HG03460 (cell line): ENCODE measurements at regions not wholly inside any gene's neighbourhood (a gene's known extent, or its start where the extent isn't known, plus 50 kb on each side); places are given as distances from the start of the nearest gene placed in this dataset.

Experiments used
- ATAC-seq: cut with Tn5 transposase; IDR thresholded peaks from one replicate; pipeline ENCODE4 v1.9.1; 2021; ENCODE audit not compliant: unreplicated experiment

DNA sequence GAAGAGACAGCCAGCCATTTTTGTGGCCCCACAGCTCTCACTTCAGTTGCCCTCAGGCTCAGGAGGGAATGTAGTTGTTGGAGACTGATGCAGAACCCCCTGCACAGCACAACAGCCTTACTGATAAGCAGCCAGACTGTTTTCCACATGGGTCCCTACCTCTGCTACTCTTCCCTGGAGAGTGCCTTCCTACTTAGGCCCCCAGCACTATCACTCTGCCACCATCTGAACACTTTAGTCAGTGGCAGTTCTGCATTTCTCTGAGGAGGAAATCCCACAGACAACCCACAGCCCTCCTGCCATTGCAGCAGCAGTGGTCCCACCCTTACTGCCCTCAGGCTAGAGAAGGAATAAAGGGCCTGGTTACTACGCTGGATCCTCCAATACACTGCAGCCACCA lies 61.8 kb upstream of the PTPRD start:
- ATAC-seq, result no peak

GRCh38 chr9:10678010-10678409 lies 65.2 kb upstream of the PTPRD start:
- no peak for ATAC-seq

GRCh38 chr9:10678790-10679189 lies 66.0 kb upstream of the PTPRD start:
- ATAC-seq, result no peak

DNA sequence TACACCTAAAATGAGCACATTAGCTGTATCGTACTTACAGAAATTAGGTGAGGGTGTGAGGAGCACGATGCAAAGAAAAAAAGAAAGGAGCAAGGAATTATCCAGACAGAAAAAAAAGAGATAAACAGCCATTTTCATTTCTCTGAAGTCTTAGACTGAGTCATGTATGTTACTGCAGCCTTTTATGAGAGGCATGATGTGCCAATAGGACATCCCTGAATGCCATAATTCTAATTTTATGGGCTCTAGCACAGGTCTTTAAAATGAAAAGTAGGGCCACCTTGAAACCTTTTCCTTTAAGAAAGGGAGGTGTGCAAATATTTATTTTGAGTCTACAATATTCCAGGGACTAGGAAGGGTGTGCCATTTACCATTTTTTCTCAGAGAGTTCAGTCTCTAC lies 74.1 kb upstream of the PTPRD start:
- ATAC-seq, result no peak

DNA sequence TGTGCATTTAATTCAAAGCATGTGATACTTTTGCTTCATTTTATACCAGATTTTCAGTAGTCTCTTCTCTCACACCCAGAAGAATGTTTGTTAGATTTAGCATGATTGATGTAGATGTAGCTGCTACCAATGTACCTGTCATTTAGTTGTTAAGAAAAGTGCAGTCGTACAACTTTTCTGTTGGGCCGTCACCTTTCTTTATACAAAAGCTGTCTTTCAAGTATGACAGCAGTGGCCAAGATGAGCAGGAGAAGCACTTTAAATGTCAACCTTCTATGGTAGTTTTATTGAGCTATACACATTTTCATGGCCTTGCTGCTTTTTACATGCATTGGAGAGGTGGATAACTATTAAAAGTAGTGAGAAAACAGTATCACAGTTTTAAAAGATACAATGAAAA lies 77.7 kb upstream of the PTPRD start:
- ATAC-seq, result no peak

DNA sequence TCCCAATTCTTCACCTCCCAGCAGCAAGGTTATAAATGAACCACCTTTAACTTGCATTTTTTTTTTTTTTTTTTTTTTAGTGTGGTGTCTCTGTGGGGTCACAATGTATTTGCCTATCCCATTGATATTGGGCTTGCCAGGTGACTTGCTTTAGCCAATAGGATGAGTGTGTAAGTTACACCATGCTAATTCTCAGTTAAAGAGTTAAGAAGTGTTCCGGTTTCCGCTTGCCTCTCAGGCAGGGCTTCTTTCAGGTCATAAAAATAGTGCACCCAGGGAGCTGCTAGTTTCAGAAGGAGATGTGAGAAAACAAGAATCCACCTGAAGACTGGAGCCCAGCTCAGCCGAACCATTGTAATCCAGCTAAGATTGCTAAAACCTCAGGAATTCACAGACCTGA lies 84.2 kb upstream of the PTPRD start:
- no peak for ATAC-seq

GRCh38 chr9:10700291-10700690 lies 87.5 kb upstream of the PTPRD start:
- ATAC-seq, result no peak

DNA sequence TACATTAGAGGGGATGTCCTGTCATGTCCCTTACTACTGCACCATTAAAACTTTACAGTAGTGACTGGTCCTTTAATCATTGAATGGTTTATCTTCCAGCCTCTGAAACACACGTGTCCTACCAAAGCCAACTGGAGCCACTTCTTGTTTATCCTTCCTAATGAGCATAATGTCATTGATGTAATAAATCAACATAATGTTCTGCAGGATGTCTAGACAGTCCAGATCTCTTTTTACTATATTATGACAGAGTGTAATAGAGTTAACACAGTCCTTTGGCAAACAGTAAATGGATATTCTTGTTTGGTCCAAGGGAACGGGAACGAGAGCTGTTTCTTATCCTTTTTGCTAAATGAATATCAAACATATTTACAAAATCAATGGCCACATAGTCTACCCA lies 88.1 kb upstream of the PTPRD start:
- ATAC-seq, result no peak

DNA sequence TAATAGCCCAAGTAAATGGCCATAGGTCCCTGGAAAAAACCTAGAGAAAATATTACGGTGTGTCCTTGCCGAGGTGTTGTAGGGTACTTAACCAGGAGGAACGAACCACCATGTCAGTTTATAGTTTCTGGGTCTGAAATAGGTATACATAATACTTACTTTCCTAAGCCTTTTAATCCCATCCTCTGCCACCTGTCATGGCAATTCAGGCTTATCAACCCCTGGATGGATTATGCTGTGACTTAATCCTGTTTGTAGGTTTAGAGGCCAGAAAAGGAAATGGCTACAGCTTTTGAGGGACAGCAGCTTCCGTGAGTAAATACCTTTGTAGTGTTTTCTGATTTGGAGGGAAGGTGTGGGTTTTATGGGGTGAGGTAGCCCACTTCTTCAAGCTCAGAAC lies 89.1 kb upstream of the PTPRD start:
- no peak for ATAC-seq

DNA sequence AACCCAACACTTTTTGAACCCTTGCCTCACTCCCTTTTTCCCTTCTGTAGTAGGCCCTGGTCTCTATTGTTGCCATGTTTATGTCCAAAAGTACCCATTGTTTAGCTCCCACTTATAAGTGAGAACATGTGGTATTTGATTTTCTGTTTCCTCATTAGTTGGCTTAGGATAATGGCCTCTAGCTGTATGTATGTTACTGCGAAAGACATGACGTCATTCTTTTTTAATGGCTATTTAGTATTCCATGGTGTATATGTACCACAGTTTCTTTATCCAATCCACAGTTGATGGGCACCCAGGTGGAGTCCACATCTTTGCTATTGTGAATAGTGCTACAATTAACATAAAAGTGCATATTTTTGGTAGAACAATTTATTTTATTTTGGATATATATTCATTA lies 90.3 kb upstream of the PTPRD start:
- ATAC-seq, result no peak

DNA sequence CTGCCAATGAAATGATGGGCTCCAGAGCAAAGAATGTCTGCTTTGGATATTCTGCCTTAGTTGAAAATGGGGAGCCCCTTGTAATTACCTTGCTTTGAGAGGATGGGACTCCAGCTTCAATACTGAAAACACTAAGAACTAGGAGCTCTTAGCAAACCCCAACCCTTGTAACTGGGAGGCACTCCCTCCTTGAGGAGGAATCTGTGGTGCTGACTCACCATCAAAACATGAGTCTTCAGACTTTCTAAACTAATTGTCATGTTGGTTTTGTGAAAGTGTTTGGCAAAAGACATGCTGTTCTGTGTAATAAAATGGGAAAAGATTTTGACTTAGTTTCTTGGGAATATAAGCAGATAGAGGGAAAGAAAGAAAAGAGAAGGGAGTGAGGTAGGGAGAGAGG lies 91.9 kb upstream of the PTPRD start:
- ATAC-seq, result no peak

- ATAC-seq, result no peak
Measured at GRCh38 chr9:10705383-10705782, 92.6 kb upstream of the PTPRD start.

DNA sequence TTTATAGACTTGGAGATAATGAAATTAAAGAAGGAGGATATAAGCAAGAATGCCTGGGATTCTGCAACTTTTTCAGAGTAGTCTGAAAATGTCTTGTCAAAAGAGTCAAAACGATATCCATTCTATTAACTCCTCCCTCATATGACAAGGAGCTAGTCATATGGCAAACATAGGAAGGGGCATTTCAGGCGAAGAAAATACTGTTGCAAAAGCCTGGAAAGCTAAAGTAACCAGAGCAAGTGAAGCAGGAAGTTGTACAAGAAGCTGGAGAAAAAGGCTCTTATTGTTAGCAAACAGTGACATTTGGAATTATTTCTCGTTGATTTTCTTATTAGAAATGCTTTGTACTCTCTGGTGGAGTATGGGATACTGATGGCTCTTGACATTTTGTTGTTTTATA lies 94.0 kb upstream of the PTPRD start:
- ATAC-seq, result no peak

- ATAC-seq, result no peak
Measured at GRCh38 chr9:10721301-10721700, 108.5 kb upstream of the PTPRD start.

GRCh38 chr9:10729213-10729612 lies 116.4 kb upstream of the PTPRD start:
- ATAC-seq, result no peak

GRCh38 chr9:10744669-10745068 lies 131.9 kb upstream of the PTPRD start:
- ATAC-seq, result no peak

- ATAC-seq, result no peak
Measured at GRCh38 chr9:10753474-10753873, 140.7 kb upstream of the PTPRD start.

DNA sequence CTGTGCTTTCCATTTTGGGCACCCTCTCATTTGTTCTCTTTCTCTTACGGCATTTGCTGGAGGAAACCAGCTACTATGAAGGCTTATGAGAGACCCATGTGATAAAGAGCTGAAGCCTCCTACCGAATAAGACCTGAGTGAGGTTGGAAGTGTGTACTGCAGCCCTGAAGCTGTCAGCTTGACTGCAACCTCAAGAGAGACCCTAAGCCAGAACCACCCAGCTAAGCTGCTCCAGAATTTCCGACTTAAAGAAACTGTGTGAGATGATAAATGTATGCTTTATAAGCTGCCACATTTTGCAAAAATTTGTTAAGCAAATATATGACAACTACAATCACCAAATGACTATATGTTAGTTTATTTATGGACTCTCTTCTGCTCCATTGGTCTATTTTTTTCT lies 151.7 kb upstream of the PTPRD start:
- no peak for ATAC-seq

DNA sequence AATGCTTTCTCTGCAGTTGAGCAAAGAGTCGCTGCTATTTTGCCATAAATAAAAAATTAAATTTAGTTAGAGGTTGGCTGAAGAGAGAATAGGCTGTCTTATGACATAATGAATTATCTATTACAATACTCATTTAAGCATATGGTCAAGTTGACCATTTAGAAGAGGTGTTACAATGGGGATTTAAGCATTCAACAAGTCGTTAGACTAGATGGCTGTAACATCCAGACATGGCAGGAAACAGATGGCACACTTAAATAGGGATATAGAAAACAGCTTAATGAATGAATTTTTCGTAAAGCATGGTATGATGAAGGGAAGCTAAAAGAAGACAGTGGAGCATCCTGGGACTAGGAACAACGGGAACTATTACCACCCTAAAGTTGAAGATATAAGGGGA lies 160.3 kb upstream of the PTPRD start:
- ATAC-seq, result no peak

- ATAC-seq, result no peak
Measured at GRCh38 chr9:10774051-10774450, 161.2 kb upstream of the PTPRD start.

DNA sequence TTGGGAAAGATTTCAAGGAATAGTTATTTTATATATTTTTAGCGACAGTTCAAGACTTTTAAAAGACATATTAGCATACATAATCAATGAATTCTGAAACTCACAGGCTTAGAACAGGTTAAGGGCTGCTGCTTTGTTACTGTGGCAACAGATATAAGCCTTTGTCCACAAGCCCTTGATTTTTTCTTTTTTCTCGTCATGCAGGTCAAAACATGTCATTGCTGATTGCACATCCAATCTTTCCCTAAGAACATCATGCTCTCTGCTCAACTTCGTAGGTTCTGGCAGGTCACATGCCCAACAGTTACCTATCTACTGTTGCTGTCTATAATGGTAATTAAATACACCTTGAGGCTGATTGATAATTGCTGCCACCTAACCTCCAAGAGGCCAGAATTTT lies 172.5 kb upstream of the PTPRD start:
- ATAC-seq, result no peak

- ATAC-seq, result no peak
Measured at GRCh38 chr9:10793306-10793705, 180.5 kb upstream of the PTPRD start.

- no peak for ATAC-seq
Measured at GRCh38 chr9:10804486-10804885, 191.7 kb upstream of the PTPRD start.

- ATAC-seq, result no peak
Measured at GRCh38 chr9:10806868-10807267, 194.1 kb upstream of the PTPRD start.
